ENCODE measurements at regions not wholly inside any gene's neighbourhood (a gene's known extent, or its start where the extent isn't known, plus 50 kb on each side); places are given as distances from the start of the nearest gene placed in this dataset.
"Not testable (repeated sequence)": the region's sequence is repeated elsewhere in the genome, so short reads cannot be mapped to it uniquely, and the experiment has no call there.

DNA sequence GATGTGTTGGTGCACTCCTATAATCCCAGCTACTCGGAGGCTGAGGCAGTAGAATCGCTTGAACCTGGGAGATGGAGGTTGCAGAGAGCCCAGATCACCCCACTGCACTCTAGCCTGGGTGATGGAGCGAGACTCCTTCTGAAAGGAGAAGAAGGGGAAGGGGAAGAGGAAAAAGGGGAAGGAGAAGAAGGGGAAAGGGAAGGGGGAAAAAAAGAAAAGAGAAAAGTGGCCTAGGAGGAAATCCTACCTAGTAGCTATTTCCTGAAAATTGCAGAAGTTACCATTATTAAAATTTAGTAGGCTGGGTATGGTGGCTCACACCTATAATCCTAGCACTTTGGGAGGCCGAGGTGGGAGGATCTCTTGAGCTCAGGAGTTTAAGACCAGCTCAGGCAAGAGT lies 67.4 kb downstream of the ARRDC3 start:
- DNase-seq = no peak

- no peak for DNase-seq
These were observed 69.1 kb downstream of the ARRDC3 start for GRCh38 chr5:91313757-91314673.

GRCh38 chr5:91312698-91313097 lies 70.4 kb downstream of the ARRDC3 start:
- no peak for DNase-seq

DNA sequence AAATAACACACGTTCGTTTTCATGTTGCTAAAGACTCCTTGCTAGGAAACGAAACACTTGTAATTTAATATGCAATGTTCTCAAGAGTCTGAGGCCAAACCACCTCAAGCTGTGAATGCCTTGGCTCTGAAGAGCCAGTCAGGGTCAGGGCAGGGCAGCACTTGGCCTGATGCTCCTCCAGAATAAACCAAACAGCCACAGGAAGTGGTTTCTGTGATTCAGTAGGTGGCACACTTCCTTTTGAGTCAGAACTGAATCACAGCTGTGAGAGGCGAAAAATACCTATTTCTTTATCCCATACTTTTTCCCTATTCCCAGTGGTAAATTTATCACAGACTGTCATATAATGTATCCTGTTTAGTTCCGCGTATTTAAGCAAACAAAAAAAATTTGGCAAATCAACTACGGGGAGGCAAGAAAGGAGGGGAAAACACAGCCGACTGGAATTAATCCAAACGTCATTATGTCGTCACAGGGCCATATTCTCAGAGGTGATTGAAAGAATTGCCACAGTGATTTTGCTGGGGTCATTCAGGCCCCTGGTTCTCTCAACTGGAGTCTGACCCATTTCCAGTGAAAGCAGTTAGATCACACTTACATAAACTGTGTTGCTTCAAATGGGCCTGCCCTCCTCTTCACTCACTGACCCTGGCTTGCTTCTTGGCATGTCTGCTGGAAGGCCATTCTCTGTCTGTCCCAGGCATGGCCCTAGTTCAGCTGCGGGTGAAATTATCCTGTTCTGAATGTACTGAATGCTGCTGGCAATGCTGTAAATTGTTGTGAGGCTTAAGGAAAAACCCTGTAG lies 71.2 kb downstream of the ARRDC3 start:
- DNase-seq = no peak

DNA sequence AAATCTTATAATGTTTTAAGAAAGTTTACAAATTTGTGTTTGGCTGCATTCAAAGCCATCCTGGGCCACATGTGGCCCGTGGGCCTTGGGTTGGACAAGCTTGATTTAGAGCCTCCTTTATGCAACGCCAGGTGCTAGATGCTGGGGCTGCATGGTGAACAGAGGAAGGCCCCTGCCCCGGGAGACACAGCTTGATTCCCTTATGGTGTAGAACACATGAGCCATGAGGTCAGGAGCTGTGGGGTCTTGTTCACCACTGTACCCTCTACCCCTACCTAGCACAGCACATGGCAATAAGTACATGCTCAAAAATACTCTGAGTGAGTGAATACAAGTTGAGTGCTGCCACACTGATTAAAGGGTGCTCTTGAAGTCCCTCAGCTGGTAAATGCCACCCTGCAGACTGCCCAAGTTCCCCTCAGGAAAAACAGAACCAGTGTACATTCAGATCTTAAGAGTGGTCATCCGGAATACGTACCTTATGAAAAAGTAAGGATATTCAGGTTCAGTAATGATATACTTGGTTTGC lies 71.9 kb downstream of the ARRDC3 start:
- no peak for DNase-seq

DNA sequence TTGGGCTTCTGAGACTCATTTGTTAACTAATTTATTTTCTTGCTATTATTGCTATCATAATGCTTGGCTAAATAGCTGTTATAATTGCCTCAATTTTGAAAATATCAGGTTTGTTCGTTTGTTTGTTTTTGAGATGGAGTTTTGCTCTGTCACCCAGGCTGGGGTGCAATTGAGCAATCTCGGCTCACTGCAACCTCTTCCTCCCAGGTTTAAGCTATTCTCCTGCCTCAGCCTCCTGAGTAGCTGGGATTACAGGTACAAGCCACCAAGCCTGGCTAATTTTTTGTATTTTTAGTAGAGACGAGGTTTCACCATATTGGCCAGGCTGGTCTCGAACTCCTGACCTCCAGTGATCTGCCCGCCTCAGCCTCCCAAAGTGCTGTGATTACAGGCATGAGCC lies 75.0 kb downstream of the ARRDC3 start:
- not testable (repeated sequence) for DNase-seq

- DNase-seq = no peak
These were observed 76.1 kb downstream of the ARRDC3 start for GRCh38 chr5:91307048-91307447.

DNA sequence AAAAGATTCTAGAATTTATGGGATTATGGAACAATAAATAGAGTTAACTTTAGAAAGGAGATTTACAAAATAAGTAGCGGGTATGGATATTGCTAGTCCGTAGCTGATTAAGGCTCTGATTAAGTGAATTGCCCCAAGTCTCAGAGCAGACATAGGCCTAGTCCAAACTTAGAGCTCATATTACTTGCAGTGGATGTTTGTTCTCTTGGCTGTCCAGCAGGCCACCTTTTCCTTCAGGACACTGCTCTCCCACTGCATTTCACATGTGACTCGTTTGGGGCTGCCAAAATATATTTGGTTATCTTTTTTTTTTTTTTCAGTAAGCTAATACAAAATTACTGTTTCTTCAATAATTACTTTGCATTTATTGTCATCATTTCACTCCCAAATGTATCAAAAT lies 76.6 kb downstream of the ARRDC3 start:
- DNase-seq = no peak

- DNase-seq = no peak
These were observed 77.5 kb downstream of the ARRDC3 start for GRCh38 chr5:91305640-91306039.

DNA sequence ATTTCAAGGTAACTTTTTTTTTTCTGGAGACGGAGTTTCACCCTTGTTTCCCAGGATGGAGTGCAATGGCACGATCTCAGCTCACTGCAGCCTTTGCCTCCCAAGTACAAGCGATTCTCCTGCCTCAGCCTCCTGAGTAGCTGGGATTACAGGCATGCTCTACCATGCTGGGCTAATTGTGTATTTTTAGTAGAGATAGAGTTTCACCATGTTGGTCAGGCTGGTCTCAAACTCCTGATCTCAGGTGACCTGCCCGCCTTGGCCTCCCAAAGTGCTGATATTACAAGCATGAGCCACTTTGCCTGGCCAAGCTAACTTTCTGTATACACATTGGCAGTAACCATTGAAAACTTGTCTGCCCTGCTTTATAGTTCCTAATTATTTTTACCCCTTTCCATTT lies 79.1 kb downstream of the ARRDC3 start:
- not testable (repeated sequence) for DNase-seq

DNA sequence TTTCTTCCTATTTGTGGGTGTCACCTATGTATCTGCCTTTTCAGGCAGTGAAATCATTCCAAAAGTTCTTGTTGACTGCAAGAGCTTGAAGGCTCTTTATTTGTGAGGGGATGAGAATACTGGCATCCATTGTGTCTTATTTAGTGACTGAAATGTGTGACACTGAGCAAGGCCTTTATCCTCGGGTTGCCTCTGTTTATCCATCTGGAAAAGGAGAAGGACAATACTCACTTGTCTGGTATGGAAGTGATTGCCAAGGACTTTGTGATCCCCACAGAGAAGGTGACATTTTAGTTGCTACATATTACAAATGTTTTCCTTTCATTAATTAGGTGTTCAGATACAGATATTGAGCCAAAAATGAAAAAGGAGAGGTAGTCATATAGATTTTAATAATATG lies 80.2 kb downstream of the ARRDC3 start:
- no peak for DNase-seq

GRCh38 chr5:91302305-91302704 lies 80.8 kb downstream of the ARRDC3 start:
- no peak for DNase-seq

- no peak for DNase-seq
These were observed 81.8 kb downstream of the ARRDC3 start for GRCh38 chr5:91301106-91301846.

- DNase-seq = no peak
These were observed 85.1 kb downstream of the ARRDC3 start for GRCh38 chr5:91297994-91298393.

DNA sequence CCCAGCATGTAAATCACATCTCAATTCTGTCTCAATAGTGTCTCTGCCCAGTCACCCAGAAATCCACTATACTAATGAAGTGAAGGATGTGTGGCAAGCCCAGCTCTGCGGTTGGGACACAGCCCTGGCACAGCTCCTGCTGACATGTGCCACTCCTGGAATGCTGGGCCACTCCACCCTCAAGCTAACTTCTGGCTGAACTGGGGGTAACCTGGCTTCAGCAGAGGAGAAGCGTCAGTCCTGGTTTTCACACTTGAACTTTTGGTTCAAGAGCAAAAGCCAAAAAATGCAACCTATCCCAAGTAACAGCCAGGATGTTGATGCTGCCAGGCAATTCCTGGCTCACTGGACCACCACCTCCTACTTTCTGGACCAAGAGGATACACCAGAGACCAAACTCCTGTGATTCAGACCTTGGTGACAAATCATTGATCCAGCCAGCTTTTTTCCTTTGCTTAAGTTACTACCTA lies 86.4 kb downstream of the ARRDC3 start:
- no peak for DNase-seq

DNA sequence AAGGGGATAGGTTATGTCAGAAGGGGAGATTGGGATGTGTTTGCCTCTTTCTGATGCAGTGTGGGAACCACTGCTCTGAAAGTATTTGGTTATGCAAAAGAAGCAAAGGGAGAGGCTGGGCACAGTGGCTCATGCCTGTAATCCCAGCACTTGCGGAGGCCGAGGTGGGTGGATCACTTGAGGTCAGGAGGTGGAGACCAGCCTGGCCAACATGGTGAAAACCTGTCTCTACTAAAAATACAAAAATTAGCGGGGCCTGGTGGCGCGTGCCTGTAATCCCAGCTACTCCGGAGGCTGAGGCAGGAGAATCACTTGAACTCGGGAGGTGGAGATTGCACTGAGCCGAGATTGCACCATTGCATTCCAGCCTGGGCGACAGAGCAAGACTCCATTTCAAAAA lies 87.0 kb downstream of the ARRDC3 start:
- DNase-seq = not testable (repeated sequence)

GRCh38 chr5:91293131-91293530 lies 90.0 kb downstream of the ARRDC3 start:
- DNase-seq = no peak

DNA sequence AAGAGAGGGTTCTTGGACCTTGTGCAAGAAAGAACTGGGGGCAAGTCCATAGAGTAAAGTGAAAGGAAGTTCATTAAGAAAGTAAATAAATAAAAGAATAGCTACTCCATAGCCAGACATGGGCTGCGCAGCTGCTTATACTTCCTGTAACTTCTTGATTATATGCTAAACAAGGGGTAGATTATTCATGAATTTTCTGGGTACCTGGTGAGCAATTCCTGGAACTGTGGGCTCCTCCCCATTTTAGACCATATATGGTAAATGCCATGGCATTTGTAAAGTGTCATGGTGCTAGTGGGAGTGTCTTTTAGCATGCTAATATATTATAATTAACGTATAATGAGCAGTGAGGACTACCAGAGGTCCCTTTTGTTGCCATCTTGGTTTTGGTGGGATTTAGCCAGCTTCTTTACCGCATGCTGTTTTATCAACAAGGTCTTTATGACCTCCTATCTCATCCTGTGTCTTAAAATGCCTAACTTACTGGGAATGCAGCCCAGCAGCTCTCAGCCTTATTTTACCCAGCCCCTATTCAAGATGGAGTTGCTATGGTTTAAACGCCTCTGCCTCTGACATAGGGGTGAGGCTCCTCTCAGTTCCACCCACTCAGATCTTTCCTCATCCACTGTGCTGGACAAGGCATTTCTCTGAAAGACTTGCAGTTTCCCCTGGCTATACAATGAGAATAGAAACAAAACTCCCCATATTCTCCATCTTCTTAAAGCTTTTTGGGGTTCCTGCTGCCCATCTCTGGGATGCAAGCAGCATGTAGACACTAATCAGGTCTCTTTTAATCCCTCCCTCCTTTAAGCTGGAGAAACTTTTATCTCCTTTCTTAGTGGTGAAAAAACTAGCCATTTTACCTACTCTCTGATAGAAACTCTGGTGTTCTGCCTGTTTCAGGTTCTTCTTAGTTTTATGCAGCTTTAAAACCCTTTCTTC lies 91.2 kb downstream of the ARRDC3 start:
- no peak for DNase-seq

DNA sequence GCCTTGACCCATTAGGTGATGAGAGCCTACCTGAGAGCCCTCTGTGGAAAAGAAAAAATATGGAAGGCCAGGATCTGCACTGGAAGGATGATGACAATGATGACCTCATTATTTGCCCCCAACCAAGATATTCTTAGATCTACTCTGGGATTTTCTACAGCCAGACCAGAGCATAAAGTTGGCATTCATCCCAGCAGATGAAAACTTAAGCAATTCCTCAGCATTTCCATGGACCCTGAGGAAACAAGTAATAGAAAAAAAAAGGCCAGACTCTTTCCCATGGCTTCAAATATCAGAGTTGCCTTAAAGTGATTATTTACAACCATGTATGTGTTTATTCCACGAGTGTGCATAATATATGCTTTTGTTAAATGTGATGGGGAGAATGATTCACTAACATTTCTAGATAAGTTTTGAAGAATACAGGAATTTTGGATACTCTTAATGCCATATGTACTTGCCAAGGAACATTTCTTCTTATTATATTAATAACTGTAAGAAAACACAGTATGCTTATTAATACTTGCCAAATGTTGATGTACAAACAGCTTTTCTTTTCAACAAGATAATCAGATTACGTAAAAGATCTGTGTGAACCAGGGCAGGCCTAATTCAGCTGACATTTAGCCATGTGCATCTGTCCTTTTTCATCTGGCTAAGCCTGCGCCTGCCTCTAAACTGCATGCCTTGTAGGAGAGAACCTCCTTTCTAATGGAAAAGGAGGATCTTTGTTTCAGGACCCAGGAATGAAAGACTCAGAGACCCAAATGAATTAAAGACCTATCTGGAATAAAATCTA lies 94.8 kb downstream of the ARRDC3 start:
- DNase-seq = no peak

- not testable (repeated sequence) for DNase-seq
These were observed 98.1 kb downstream of the ARRDC3 start for GRCh38 chr5:91285062-91285461.

- DNase-seq = no peak
These were observed 99.2 kb downstream of the ARRDC3 start for GRCh38 chr5:91283899-91284298.

All from cerebellar nuclear complex (tissue), 1 donor.